GM18867 (cell line): ENCODE measurements at regions not wholly inside any gene's neighbourhood (a gene's known extent, or its start where the extent isn't known, plus 50 kb on each side); places are given as distances from the start of the nearest gene placed in this dataset.
"Not testable (repeated sequence)": the region's sequence is repeated elsewhere in the genome, so short reads cannot be mapped to it uniquely, and the experiment has no call there.

Experiments used
- ATAC-seq: cut with Tn5 transposase; IDR thresholded peaks from one replicate; pipeline ENCODE4 v1.9.1; 2021; ENCODE audit warnings: mild to moderate bottlenecking, moderate library complexity; ENCODE audit not compliant: unreplicated experiment

DNA sequence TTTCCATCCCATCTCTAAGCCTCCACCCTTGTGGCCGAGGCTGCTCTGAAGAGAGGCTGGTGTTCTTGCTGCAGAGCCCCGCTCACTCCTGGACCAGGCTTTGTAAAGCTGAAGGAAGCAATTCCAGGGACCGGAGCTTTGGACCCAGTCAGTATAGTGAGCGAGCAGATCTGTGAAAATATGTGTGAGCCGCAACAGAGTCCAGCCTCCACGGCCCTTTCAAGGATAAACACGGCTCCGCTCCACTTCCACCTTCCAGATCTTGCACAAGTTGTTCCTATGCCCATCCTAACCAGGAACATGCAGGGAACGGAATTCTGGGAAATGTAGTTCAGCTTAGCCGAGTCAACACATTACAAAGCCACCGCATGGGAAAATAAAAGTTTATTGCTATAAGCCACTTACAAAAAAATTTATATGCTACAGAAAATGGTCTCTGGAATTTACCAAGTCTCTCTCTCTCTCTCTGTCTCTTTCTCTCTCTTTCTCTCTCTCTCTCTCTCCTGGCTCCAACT is 151.7 kb upstream of the ZNF521 start:
- no peak for ATAC-seq

GRCh38 chr18:25497151-25497794 is 145.3 kb upstream of the ZNF521 start:
- ATAC-seq: no peak

- ATAC-seq: no peak
Observed at GRCh38 chr18:25496544-25496943, 144.6 kb upstream of the ZNF521 start.

- no peak for ATAC-seq
Observed at GRCh38 chr18:25495606-25496005, 143.6 kb upstream of the ZNF521 start.

GRCh38 chr18:25494888-25495287 is 142.9 kb upstream of the ZNF521 start:
- no peak for ATAC-seq

DNA sequence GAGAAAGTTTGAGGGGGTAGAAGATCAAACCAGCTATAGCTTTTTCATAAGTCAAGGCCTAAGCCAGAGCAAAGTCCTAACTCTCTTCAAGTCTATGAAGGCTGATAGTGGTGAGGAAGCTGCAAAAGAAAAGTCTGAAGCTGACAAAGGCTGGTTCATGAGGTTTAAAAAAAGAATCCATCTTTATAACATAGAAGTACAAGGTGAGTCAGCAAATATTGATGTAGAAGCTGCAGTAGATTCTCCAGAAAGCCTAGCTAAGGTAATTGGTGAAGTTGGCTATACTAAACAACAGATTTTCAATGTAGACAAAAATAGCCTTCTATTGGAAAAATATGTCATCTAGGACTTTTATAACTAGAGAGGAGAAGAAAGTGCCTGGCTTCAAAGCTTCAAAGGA is 141.4 kb upstream of the ZNF521 start:
- ATAC-seq: no peak

DNA sequence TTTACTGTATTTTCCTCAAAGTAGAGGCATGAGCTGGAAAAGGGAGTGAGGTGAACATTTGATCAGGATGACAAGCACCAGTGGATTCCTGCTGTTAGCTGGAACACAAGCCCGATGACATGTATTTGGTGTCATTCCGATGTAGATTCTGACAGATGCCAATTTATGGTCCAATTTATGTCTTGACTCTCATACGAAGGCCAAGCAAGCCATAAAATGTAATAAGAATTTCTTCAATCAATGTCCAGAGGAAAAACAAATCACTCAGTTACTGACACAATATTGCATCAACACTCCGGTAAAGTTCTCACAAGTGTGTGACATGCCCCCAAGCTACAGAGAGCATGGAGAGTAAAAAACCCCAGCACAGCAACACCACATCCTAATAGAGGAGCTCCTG is 138.3 kb upstream of the ZNF521 start:
- no peak for ATAC-seq

DNA sequence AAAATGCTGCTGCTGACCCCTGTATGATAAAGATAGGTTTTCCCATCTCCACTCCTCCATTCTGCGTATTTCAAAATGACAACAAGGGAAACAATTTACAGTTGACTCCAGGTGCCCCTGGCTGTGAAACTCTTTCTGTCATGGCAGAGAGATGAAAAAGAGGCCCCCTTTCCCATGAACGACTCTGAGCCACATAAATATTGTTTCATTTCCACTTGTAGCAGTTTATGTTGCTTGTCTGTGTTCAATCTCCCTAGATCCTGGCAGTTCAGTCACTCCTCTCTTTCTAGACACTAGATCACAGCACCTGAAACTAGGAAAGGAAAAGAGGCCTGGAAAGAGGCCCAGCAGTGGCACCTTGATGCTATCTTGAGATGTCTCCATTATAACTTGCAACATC is 121.0 kb upstream of the ZNF521 start:
- ATAC-seq: no peak

DNA sequence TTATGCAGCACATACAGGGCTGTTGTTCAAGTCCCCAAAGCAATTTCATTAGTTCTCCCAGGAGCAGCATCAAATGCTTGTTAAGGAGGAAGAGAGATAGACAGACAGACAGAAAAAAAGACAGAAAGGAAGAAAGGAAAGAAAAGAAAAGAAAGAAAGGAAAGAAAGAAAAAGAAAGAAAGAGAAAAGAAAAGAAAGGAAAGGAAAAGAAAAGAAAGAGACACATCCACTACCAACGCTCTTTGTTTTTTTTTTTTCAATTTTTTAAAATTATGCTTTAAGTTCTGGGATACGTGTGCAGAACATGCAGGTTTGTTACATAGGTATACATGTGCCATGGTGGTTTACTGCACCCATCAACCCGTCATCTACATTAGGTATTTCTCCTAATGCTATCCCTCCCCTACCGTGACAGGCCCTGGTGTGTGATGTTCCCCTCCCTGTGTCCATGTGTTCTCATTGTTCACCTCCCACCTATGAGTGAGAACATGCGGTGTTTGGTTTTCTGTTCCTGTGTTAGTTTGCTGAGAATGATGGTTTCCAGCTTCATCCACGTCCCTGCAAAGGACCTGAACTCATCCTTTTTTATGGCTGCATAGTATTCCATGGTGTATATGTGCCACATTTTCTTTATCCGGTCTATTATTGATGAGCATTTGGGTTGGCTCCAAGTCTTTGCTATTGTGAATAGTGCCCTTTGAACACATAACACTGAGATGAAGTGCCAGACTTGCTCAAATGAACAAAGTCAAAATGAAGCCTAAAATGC is 119.0 kb upstream of the ZNF521 start:
- not testable (repeated sequence) for ATAC-seq

DNA sequence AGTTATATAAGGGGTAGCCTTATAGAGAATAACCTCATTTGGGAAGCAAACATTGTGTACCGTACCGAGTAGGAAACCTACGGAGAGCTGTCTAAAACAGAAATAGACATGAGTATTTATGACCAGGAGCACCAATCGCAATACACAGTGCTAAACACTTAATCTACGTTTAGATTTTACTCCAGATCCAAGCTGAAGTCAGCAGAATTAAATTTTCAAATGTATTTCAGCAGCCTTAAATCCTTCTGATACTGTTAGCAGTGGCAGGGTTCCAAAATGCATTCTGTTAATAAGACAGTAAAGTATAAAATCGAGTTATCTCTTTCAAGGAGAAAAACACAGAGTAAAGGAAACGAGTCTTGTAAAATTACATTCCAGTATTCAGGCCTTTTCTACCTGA is 118.1 kb upstream of the ZNF521 start:
- no peak for ATAC-seq

DNA sequence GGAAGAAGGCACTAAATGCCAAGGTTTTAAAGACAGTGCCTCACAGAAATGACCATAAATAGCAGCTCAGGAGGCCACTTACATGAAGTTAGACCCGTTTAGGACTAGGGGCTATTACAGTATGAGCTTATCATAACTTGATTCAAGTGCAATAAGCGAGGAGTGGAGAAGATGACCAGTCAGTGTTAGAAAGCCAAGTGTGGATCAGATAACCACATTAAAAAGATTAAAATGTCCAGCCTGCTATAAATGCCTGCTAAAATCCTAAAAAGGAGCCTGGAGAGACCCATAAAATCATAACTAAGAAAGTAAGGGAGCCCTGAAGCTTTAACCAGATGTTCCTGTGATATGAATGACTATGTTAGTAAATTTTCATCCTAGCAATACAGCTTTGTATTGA is 117.5 kb upstream of the ZNF521 start:
- ATAC-seq: no peak

GRCh38 chr18:25467226-25467987 is 115.4 kb upstream of the ZNF521 start:
- no peak for ATAC-seq

GRCh38 chr18:25465152-25465732 is 113.3 kb upstream of the ZNF521 start:
- ATAC-seq: no peak

- no peak for ATAC-seq
Observed at GRCh38 chr18:25464227-25464626, 112.3 kb upstream of the ZNF521 start.

DNA sequence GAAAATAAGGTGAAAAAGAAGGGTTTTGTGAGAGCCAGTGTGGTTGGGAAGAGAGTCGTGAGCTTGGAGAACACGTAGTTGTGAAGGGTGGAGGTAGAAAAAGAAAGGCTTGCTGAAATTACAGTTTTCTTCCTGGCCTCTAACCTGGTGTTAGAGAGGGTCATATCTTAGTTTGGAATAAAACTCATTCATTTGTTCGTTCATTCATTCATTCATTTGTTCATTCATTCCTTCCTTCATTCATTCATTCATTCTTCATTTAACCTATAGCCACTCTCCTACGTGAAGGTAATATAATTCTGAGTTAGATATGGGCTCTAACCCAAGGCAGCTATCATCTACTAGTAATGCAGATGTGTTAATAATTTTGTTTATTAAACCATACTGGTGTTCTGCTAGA is 111.8 kb upstream of the ZNF521 start:
- no peak for ATAC-seq

GRCh38 chr18:25459814-25460213 is 107.8 kb upstream of the ZNF521 start:
- no peak for ATAC-seq

DNA sequence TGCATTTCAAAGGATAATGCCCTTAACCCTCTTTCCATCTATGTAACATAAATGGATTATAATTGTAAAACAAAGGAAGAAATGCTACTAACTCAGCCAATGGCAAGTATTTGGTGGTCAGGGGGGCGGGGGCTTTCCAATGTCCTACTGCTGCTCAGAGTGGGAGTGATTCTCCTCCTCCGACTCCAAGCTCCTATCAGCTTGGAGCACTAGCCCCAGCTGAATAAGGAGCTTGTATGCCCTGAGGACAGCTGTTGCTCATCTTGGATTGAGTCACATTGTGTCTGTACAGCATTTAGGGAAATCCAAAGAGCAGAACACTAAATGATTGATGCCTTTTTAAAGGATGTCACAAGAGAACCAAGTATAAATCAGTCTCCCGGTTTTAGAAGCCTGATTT is 105.6 kb upstream of the ZNF521 start:
- no peak for ATAC-seq

- no peak for ATAC-seq
Observed at GRCh38 chr18:25457126-25457525, 105.2 kb upstream of the ZNF521 start.

DNA sequence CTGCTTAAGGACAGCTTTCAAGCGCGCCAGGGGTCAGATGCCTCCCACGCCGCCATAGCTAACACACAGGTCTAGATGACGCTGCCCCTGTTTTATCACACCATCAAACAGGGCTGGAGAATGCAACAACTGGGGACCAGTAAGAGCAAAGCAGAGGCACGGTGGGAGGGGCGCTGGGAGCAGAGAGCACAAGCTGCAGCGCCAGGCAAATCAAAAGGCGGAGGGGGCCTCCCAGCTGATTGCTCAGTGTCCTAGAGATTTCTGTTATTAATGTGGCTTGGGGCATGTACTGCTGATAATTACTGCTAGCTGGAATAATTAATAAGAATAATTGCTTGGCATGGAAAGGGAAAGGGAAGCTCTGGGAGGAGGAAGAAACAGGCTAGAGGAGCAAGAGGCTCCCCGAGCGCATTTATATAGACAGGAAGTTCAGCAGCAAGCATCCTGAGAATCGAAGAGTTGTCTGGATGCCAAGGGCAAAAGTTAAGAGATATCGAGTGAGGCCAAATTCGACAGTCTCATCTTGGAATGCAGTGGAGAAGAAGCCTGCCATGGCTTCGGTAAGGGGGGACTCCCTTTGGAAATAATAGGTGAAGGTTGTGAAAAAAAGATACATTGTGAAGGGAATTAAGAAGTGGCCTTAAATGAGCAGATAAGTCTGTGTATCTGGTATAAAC is 104.5 kb upstream of the ZNF521 start:
- ATAC-seq: no peak

- ATAC-seq: no peak
Observed at GRCh38 chr18:25455646-25456045, 103.7 kb upstream of the ZNF521 start.

- no peak for ATAC-seq
Observed at GRCh38 chr18:25455159-25455558, 103.2 kb upstream of the ZNF521 start.
